ENCODE measurements at regions not wholly inside any gene's neighbourhood (a gene's known extent, or its start where the extent isn't known, plus 50 kb on each side); places are given as distances from the start of the nearest gene placed in this dataset.

DNA sequence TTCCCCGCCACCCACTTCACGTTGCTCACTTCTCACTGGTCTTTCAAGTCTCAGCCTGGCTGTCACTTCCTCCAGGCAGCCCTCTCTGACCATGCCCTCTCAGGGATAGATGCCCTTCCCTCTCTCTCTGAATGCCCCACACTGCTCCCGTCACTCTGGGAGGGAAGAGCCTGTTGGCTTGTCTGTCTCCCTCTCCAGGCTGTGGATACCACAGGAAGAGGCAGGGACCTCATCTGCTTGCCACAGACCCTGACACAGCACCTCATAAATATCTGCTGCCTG is 93.1 kb downstream of the OAT start:
- Histone ChIP-seq H3K27me3 (replicated peaks in 1 of 2; ENCODE audit: control insufficient read depth in 2 of 2, extremely low read depth in 1 of 2, insufficient read depth in 2 of 2, low read length in 1 of 2) (peaks cover 0 to 19% of the 10 kb centered on the region in 2 experiments), H3K9me3 (no peaks in the 10 kb centered on the region), H3K36me3 (ENCODE audit: control insufficient read depth in 2 of 2, extremely low read depth in 1 of 2, insufficient read depth in 1 of 2, low read length in 1 of 2) (no peaks in the 10 kb centered on the region), H3K27ac (ENCODE audit: low read length) (no peak overlapping the region), H3K4me1 (ENCODE audit: control insufficient read depth in 1 of 2, extremely low read depth in 1 of 2, insufficient read depth in 2 of 2, low read length in 2 of 2) (no peaks in the 10 kb centered on the region), H3K4me3 (ENCODE audit: control insufficient read depth in 1 of 2, extremely low read depth in 1 of 2, low read length in 1 of 2) (no peak overlapping the region)
- CTCF ChIA-PET: no interaction called here
- Mint-ChIP-seq H3K36me3 (no peaks in the 10 kb centered on the region), H3K9me3 (no peaks in the 10 kb centered on the region), H3K4me3 (no peak overlapping the region), H3K27ac (no peak overlapping the region), H3K4me1 (no peaks in the 10 kb centered on the region), H3K27me3 (peaks cover 18 to 22% of the 10 kb centered on the region in 2 donors)
- ATAC-seq (replicated peaks in 1 of 4): no peak
- POLR2A ChIA-PET: no interaction called here
- WGBS (ENCODE audit: insufficient coverage): 51% methylated on average over 3 of the region's 3 CpGs
- no peak for DNase-seq

DNA sequence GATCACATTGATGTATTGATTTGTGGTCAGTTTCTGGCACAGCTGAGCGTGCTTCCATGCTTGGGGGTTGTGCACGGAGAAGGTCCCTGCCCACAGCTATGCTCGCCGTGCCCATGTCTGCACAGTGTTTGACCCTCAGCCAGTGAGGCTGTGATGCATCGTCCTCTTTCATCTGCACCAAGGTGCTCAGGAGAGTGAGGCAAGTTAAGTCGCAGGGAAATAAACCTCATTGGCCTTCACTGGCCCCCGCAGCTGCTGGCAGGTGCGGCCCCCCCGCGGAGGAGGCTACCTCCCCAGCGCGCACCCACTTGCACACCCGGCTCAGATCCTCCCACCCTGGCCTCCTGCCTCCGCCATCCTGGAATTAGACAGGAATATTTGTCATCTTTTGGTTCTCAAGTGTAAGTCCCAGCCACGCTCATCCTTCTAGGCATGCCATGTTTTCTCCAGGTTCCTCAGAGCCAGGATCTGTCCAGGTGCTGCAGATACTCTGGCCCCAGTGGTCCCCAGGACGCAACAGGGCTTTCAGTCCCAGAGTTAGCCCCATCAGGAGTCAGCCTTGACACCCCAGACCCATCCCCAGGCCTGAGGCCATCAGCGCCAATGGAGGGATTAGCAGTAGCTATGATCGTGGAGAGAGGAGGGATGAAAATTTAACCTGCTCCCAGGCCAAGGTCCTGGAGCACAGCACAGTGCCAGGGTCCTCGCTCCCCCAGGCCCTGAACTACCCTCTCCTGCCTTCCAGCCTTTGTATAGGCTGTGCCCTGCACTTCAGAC is 93.7 kb downstream of the OAT start:
- Mint-ChIP-seq H3K4me1 (no peaks in the 10 kb centered on the region), H3K9me3 (no peaks in the 10 kb centered on the region), H3K36me3 (no peaks in the 10 kb centered on the region), H3K27ac (no peak overlapping the region), H3K27me3 (peaks cover 18% of the 10 kb centered on the region in 2 donors), H3K4me3 (no peak overlapping the region)
- POLR2A ChIA-PET: interaction anchor here in 1 of 2 donors (0.7 kb wide), 1 partner anchor 898 kb away, joined by 5 read pairs; no protein-coding TSS in a partner anchor
- CTCF ChIA-PET: no interaction called here
- H3K27ac ChIP-seq (ENCODE audit: low read length): no peak overlapping the region
- H3K4me3 ChIP-seq (ENCODE audit: control insufficient read depth in 1 of 2, extremely low read depth in 1 of 2, low read length in 1 of 2): no peak overlapping the region
- no peaks in the 10 kb centered on the region for H3K36me3 ChIP-seq (ENCODE audit: control insufficient read depth in 2 of 2, extremely low read depth in 1 of 2, insufficient read depth in 1 of 2, low read length in 1 of 2)
- 71% methylated on average over 13 of the region's 19 CpGs for WGBS (ENCODE audit: insufficient coverage)
- no peaks in the 10 kb centered on the region for H3K4me1 ChIP-seq (ENCODE audit: control insufficient read depth in 1 of 2, extremely low read depth in 1 of 2, insufficient read depth in 2 of 2, low read length in 2 of 2)
- DNase-seq (no peak), ATAC-seq (replicated peaks in 1 of 4) (no peak)
- H3K9me3 ChIP-seq: no peaks in the 10 kb centered on the region
- peaks cover 0 to 19% of the 10 kb centered on the region in 2 experiments for H3K27me3 ChIP-seq (replicated peaks in 1 of 2; ENCODE audit: control insufficient read depth in 2 of 2, extremely low read depth in 1 of 2, insufficient read depth in 2 of 2, low read length in 1 of 2)

DNA sequence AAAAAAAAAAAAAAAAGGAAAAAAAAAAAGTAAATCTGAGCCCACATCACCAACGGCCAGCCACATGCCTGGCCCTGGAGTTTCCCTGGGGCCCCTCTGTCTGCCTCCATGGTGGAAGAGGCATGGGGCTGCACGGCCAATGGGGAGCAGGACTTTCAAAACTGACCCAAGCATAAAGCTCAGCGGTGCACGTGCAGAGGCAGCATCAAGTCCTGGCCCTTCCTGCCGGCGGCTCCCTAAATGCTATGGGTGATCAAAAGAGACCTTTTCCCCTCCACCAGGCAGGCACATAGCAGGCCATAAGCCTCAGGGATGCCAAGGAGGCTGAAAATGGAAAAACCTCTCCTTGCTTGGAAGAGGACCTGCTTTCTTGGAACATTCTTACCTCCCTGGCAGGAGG is 94.3 kb downstream of the OAT start:
- Histone ChIP-seq H3K9me3 (no peaks in the 10 kb centered on the region), H3K36me3 (ENCODE audit: control insufficient read depth in 2 of 2, extremely low read depth in 1 of 2, insufficient read depth in 1 of 2, low read length in 1 of 2) (no peaks in the 10 kb centered on the region), H3K27ac (ENCODE audit: low read length) (no peak overlapping the region), H3K4me3 (ENCODE audit: control insufficient read depth in 1 of 2, extremely low read depth in 1 of 2, low read length in 1 of 2) (no peak overlapping the region), H3K27me3 (replicated peaks in 1 of 2; ENCODE audit: control insufficient read depth in 2 of 2, extremely low read depth in 1 of 2, insufficient read depth in 2 of 2, low read length in 1 of 2) (peaks cover 0 to 22% of the 10 kb centered on the region in 2 experiments), H3K4me1 (ENCODE audit: control insufficient read depth in 1 of 2, extremely low read depth in 1 of 2, insufficient read depth in 2 of 2, low read length in 2 of 2) (no peaks in the 10 kb centered on the region)
- ChIA-PET CTCF (no interaction called here), POLR2A (interaction anchor here in 1 of 2 donors (0.7 kb wide), 1 partner anchor 897 kb away, joined by 5 read pairs; no protein-coding TSS in a partner anchor)
- Mint-ChIP-seq H3K27me3 (peaks cover 14 to 18% of the 10 kb centered on the region in 2 donors), H3K36me3 (no peaks in the 10 kb centered on the region), H3K4me1 (no peaks in the 10 kb centered on the region), H3K4me3 (no peak overlapping the region), H3K9me3 (no peaks in the 10 kb centered on the region), H3K27ac (no peak overlapping the region)
- ATAC-seq (replicated peaks in 1 of 4): no peak
- no peak for DNase-seq
- 63% methylated on average over 5 of the region's 6 CpGs for WGBS (ENCODE audit: insufficient coverage)

DNA sequence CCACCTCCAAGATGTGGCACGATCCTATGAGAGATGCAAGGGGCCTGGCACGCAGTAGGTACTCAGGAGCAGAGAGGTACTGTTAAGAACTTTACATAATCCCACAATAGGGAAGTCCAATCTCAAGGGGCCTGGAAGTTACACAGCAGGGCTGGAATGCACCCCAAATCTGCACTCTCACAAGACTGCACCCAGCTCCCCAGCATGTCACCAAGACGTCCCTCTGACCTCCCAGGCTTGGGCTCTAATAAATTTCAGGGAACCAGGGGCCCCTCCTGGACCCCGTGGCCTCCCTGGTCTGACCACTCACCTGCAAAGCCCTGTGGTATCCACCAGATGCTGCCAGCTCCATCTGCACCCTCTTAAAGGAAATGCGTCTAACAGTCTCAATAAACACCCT is 94.9 kb downstream of the OAT start:
- Mint-ChIP-seq H3K4me1 (no peaks in the 10 kb centered on the region), H3K36me3 (no peaks in the 10 kb centered on the region), H3K9me3 (no peaks in the 10 kb centered on the region), H3K4me3 (no peak overlapping the region), H3K27me3 (peaks cover 12 to 15% of the 10 kb centered on the region in 2 donors), H3K27ac (no peak overlapping the region)
- Histone ChIP-seq H3K4me1 (ENCODE audit: control insufficient read depth in 1 of 2, extremely low read depth in 1 of 2, insufficient read depth in 2 of 2, low read length in 2 of 2) (no peaks in the 10 kb centered on the region), H3K27me3 (replicated peaks in 1 of 2; ENCODE audit: control insufficient read depth in 2 of 2, extremely low read depth in 1 of 2, insufficient read depth in 2 of 2, low read length in 1 of 2) (peaks cover 0 to 19% of the 10 kb centered on the region in 2 experiments), H3K27ac (ENCODE audit: low read length) (no peak overlapping the region), H3K4me3 (ENCODE audit: control insufficient read depth in 1 of 2, extremely low read depth in 1 of 2, low read length in 1 of 2) (no peak overlapping the region), H3K36me3 (ENCODE audit: control insufficient read depth in 2 of 2, extremely low read depth in 1 of 2, insufficient read depth in 1 of 2, low read length in 1 of 2) (no peaks in the 10 kb centered on the region), H3K9me3 (no peaks in the 10 kb centered on the region)
- CTCF ChIA-PET: no interaction called here
- 54% methylated on average over 3 of the region's 5 CpGs for WGBS (ENCODE audit: insufficient coverage)
- POLR2A ChIA-PET: no interaction called here
- ATAC-seq (replicated peaks in 1 of 4): no peak
- no peak for DNase-seq

DNA sequence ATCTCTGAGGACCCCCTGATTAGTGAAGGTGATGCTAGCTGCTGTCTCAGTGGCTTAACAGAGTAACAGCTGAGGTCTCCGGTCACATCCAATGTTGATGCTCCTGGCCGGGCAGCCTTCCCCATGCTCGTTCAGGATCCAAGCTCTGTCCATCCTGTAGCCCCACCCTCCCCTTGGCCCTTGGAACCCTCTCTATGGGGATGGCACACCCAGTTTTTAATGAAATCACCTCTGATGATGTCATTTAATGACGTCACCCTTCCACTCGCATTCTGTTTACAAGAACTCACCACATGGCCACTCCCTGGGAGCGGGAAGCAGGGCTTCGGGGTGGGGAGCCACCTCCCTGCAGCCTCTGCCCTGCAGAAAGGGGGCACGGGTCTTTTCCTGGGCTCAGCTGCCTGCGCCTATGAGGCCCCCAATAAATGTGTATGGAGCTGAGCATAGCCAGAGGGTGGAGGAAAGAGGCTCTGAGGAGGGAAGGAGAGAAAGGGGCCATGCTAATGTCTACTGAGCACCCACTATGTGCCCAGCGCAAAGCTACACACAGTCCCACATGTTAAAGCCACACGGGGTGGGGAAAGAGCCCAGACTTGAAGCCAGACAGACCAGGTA is 95.5 kb downstream of the OAT start:
- Mint-ChIP-seq H3K36me3 (no peaks in the 10 kb centered on the region), H3K27me3 (peaks cover 9 to 13% of the 10 kb centered on the region in 2 donors), H3K4me1 (no peaks in the 10 kb centered on the region), H3K27ac (no peak overlapping the region), H3K9me3 (no peaks in the 10 kb centered on the region), H3K4me3 (no peak overlapping the region)
- Histone ChIP-seq H3K4me3 (ENCODE audit: control insufficient read depth in 1 of 2, extremely low read depth in 1 of 2, low read length in 1 of 2) (no peak overlapping the region), H3K27ac (ENCODE audit: low read length) (no peak overlapping the region), H3K36me3 (ENCODE audit: control insufficient read depth in 2 of 2, extremely low read depth in 1 of 2, insufficient read depth in 1 of 2, low read length in 1 of 2) (no peaks in the 10 kb centered on the region), H3K9me3 (no peaks in the 10 kb centered on the region), H3K4me1 (ENCODE audit: control insufficient read depth in 1 of 2, extremely low read depth in 1 of 2, insufficient read depth in 2 of 2, low read length in 2 of 2) (no peaks in the 10 kb centered on the region), H3K27me3 (replicated peaks in 1 of 2; ENCODE audit: control insufficient read depth in 2 of 2, extremely low read depth in 1 of 2, insufficient read depth in 2 of 2, low read length in 1 of 2) (peaks cover 0 to 13% of the 10 kb centered on the region in 2 experiments)
- ChIA-PET POLR2A (no interaction called here), CTCF (no interaction called here)
- DNase-seq (no peak), ATAC-seq (replicated peaks in 1 of 4) (no peak)
- WGBS (ENCODE audit: insufficient coverage): 76% methylated on average over 3 of the region's 11 CpGs

DNA sequence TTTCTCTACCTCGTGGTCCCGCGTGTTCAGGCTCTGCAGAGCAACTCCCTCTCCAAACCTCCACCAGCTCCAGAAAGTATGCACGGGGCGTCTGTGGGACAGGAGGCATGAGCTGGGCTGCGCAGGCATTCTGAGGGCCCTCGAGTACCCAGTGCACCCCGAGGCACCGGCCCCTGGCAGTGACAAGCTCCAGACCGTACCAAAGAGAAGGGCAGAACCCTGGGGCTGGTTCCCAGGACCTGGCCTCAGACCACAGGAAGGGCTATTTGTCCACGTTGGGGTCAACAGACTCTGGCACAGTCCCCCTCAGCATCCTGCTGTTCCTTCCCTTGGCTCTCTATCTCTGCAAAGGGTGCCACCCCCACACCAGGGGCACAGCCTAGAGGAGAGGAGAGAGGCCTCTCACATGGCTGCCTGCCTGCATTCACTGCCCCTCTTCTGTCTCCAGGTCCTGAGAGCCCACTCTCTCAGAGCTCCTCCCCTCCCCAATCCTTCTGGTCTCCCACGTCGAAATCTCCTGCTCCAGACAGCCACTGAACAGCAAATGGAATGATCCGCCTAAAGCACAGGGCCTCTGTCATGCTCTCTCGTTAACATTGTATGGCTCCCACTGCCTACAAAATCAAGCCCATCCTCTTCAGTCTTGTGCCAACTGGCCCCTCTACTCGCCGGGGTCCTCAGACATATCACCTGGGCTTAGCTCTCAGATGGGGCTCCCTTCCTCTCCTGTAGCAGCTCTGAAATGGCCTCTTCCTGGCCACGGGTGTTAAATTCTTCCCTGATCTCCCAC is 96.3 kb downstream of the OAT start:
- CTCF ChIA-PET: no interaction called here
- POLR2A ChIA-PET: interaction anchor here in 1 of 2 donors (0.6 kb wide), 1 partner anchor 8 kb away, joined by 3 read pairs; no protein-coding TSS in a partner anchor
- Histone ChIP-seq H3K27me3 (replicated peaks in 1 of 2; ENCODE audit: control insufficient read depth in 2 of 2, extremely low read depth in 1 of 2, insufficient read depth in 2 of 2, low read length in 1 of 2) (peaks cover 0 to 13% of the 10 kb centered on the region in 2 experiments), H3K4me3 (ENCODE audit: control insufficient read depth in 1 of 2, extremely low read depth in 1 of 2, low read length in 1 of 2) (no peak overlapping the region), H3K9me3 (no peaks in the 10 kb centered on the region), H3K36me3 (ENCODE audit: control insufficient read depth in 2 of 2, extremely low read depth in 1 of 2, insufficient read depth in 1 of 2, low read length in 1 of 2) (no peaks in the 10 kb centered on the region), H3K4me1 (ENCODE audit: control insufficient read depth in 1 of 2, extremely low read depth in 1 of 2, insufficient read depth in 2 of 2, low read length in 2 of 2) (no peaks in the 10 kb centered on the region), H3K27ac (ENCODE audit: low read length) (no peak overlapping the region)
- Mint-ChIP-seq H3K27ac (no peak overlapping the region), H3K4me3 (no peak overlapping the region), H3K27me3 (peaks cover 8 to 13% of the 10 kb centered on the region in 2 donors), H3K36me3 (no peaks in the 10 kb centered on the region), H3K4me1 (no peaks in the 10 kb centered on the region), H3K9me3 (no peaks in the 10 kb centered on the region)
- ATAC-seq (replicated peaks in 1 of 4) (no peak), DNase-seq (no peak)
- WGBS (ENCODE audit: insufficient coverage): 88% methylated on average over 13 of the region's 18 CpGs

All from T-cell (primary cell).